DOHH2 (cell line): ENCODE measurements at regions not wholly inside any gene's neighbourhood (a gene's known extent, or its start where the extent isn't known, plus 50 kb on each side); places are given as distances from the start of the nearest gene placed in this dataset.

ENCODE experiments used
- CTCF ChIP-seq: fragments of 200-600 bp; sonication (generic); IDR thresholded peaks from one replicate; pipeline ENCODE4 v1.5.1; 2014; ENCODE audit warnings: antibody characterized with exemption, mild to moderate bottlenecking, low read depth, low read length; ENCODE audit not compliant: poor library complexity, severe bottlenecking
- EZH2phosphoT487 ChIP-seq: fragments of 200-600 bp; sonication (generic); IDR thresholded peaks from 2 replicates; pipeline ENCODE4 v1.6.1; 2017; ENCODE audit warnings: borderline replicate concordance, mild to moderate bottlenecking, antibody characterized with exemption, low read length, moderate library complexity, mixed read lengths

- TF ChIP-seq CTCF (no peak), EZH2phosphoT487 (no peak)
Measured at GRCh38 chr21:15252431-15252830, 187.6 kb upstream of the NRIP1 start.
